ENCODE measurements at regions not wholly inside any gene's neighbourhood (a gene's known extent, or its start where the extent isn't known, plus 50 kb on each side); places are given as distances from the start of the nearest gene placed in this dataset.
"Not testable (repeated sequence)": the region's sequence is repeated elsewhere in the genome, so short reads cannot be mapped to it uniquely, and the experiment has no call there.

GRCh38 chr13:79187917-79188690 is 218.0 kb downstream of the RBM26 start:
- Histone ChIP-seq H3F3A (ENCODE audit: insufficient read depth) (no peaks in the 10 kb centered on the region), H3K4me1 (ENCODE audit: insufficient read depth) (no peaks in the 10 kb centered on the region), H3K36me3 (ENCODE audit: low read depth) (no peaks in the 10 kb centered on the region), H3K4me3 (no peak overlapping the region), H4K20me1 (ENCODE audit: insufficient read depth) (no peaks in the 10 kb centered on the region), H3K9me2 (ENCODE audit: insufficient read depth) (no peaks in the 10 kb centered on the region), H3K9ac (no peak overlapping the region), H3K27ac (no peak overlapping the region), H3K79me2 (ENCODE audit: insufficient read depth) (no peaks in the 10 kb centered on the region), H2AFZ (no peak overlapping the region), H3K9me3 (ENCODE audit: low read depth) (no peaks in the 10 kb centered on the region), H3K27me3 (replicated peaks; ENCODE audit: insufficient read depth) (no peaks in the 10 kb centered on the region), H3K4me2 (ENCODE audit: unreplicated experiment) (no peak overlapping the region)
- no peak for DNase-seq
- TF ChIP-seq EZH2phosphoT487 (IDR thresholded peaks at IDR 0.05; ENCODE audit: insufficient read depth, low read depth) (no peak), EZH2 (IDR thresholded peaks at IDR 0.05; ENCODE audit: insufficient read depth, poor library complexity, severe bottlenecking) (no peak)
- 19% methylated on average over 3 of the region's 3 CpGs for WGBS, 2 experiments (ENCODE audit: low coverage in 1 of 2, low lambda C conversion rate in 2 of 2, missing lambda C conversion rate in 2 of 2)
- in situ Hi-C loops (cut with MboI), result no loop called here

- H3K9me3 ChIP-seq (ENCODE audit: low read depth), result no peaks in the 10 kb centered on the region
- 11 to 17% methylated on average over 3 of the region's 3 CpGs for WGBS, 2 experiments (ENCODE audit: low coverage in 1 of 2, low lambda C conversion rate in 2 of 2, missing lambda C conversion rate in 2 of 2)
- no peaks in the 10 kb centered on the region for H3K4me1 ChIP-seq (ENCODE audit: insufficient read depth)
- no peaks in the 10 kb centered on the region for H3K27me3 ChIP-seq (replicated peaks; ENCODE audit: insufficient read depth)
- no peak overlapping the region for H3K4me2 ChIP-seq (ENCODE audit: unreplicated experiment)
- no peaks in the 10 kb centered on the region for H3K36me3 ChIP-seq (ENCODE audit: low read depth)
- no peak overlapping the region for H3K4me3 ChIP-seq
- H4K20me1 ChIP-seq (ENCODE audit: insufficient read depth), result no peaks in the 10 kb centered on the region
- no peaks in the 10 kb centered on the region for H3F3A ChIP-seq (ENCODE audit: insufficient read depth)
- no peaks in the 10 kb centered on the region for H3K9me2 ChIP-seq (ENCODE audit: insufficient read depth)
- H2AFZ ChIP-seq, result no peak overlapping the region
- H3K27ac ChIP-seq, result no peak overlapping the region
- H3K79me2 ChIP-seq (ENCODE audit: insufficient read depth), result no peaks in the 10 kb centered on the region
- no peak for DNase-seq
- no peak overlapping the region for H3K9ac ChIP-seq
- TF ChIP-seq EZH2 (IDR thresholded peaks at IDR 0.05; ENCODE audit: insufficient read depth, poor library complexity, severe bottlenecking) (no peak), EZH2phosphoT487 (IDR thresholded peaks at IDR 0.05; ENCODE audit: insufficient read depth, low read depth) (no peak)
- in situ Hi-C loops (cut with MboI), result no loop called here
These were observed 220.5 kb downstream of the RBM26 start for GRCh38 chr13:79185580-79185979.

- in situ Hi-C loops (cut with MboI), result no loop called here
- Histone ChIP-seq H3K36me3 (ENCODE audit: low read depth) (no peaks in the 10 kb centered on the region), H3K9ac (no peak overlapping the region), H3K79me2 (ENCODE audit: insufficient read depth) (no peaks in the 10 kb centered on the region), H2AFZ (no peak overlapping the region), H3K4me3 (no peak overlapping the region), H3K9me2 (ENCODE audit: insufficient read depth) (no peaks in the 10 kb centered on the region), H4K20me1 (ENCODE audit: insufficient read depth) (no peaks in the 10 kb centered on the region), H3K27ac (no peak overlapping the region), H3K4me1 (ENCODE audit: insufficient read depth) (no peaks in the 10 kb centered on the region), H3K4me2 (ENCODE audit: unreplicated experiment) (no peak overlapping the region), H3F3A (ENCODE audit: insufficient read depth) (no peaks in the 10 kb centered on the region), H3K9me3 (ENCODE audit: low read depth) (no peaks in the 10 kb centered on the region), H3K27me3 (replicated peaks; ENCODE audit: insufficient read depth) (no peaks in the 10 kb centered on the region)
- no peak for TF ChIP-seq EZH2phosphoT487 (IDR thresholded peaks at IDR 0.05; ENCODE audit: insufficient read depth, low read depth)
- no peak for TF ChIP-seq EZH2 (IDR thresholded peaks at IDR 0.05; ENCODE audit: insufficient read depth, poor library complexity, severe bottlenecking)
- DNase-seq, result no peak
- 46 to 51% methylated on average over 2 of the region's 2 CpGs for WGBS, 2 experiments (ENCODE audit: low coverage in 1 of 2, low lambda C conversion rate in 2 of 2, missing lambda C conversion rate in 2 of 2)
These were observed 222.8 kb downstream of the RBM26 start for GRCh38 chr13:79183231-79183630.

- H2AFZ ChIP-seq; H3K4me1 ChIP-seq (ENCODE audit: insufficient read depth); H3F3A ChIP-seq (ENCODE audit: insufficient read depth); H3K4me3 ChIP-seq; H3K9ac ChIP-seq; H3K9me3 ChIP-seq (ENCODE audit: low read depth); H3K4me2 ChIP-seq (ENCODE audit: unreplicated experiment); H4K20me1 ChIP-seq (ENCODE audit: insufficient read depth); DNase-seq; in situ Hi-C loops (cut with MboI); H3K36me3 ChIP-seq (ENCODE audit: low read depth); H3K27me3 ChIP-seq (replicated peaks; ENCODE audit: insufficient read depth); H3K27ac ChIP-seq; H3K9me2 ChIP-seq (ENCODE audit: insufficient read depth); H3K79me2 ChIP-seq (ENCODE audit: insufficient read depth): not testable (repeated sequence)
These were observed 232.4 kb downstream of the RBM26 start for GRCh38 chr13:79173691-79174090.

- H3K79me2 ChIP-seq (ENCODE audit: insufficient read depth); DNase-seq; H3F3A ChIP-seq (ENCODE audit: insufficient read depth); H3K27ac ChIP-seq; H3K9ac ChIP-seq; in situ Hi-C loops (cut with MboI); H3K9me3 ChIP-seq (ENCODE audit: low read depth); H3K4me2 ChIP-seq (ENCODE audit: unreplicated experiment); H3K27me3 ChIP-seq (replicated peaks; ENCODE audit: insufficient read depth); H3K36me3 ChIP-seq (ENCODE audit: low read depth); H4K20me1 ChIP-seq (ENCODE audit: insufficient read depth); H2AFZ ChIP-seq; H3K4me1 ChIP-seq (ENCODE audit: insufficient read depth); H3K4me3 ChIP-seq; H3K9me2 ChIP-seq (ENCODE audit: insufficient read depth): not testable (repeated sequence)
These were observed 233.1 kb downstream of the RBM26 start for GRCh38 chr13:79172924-79173323.
